ENCODE measurements at regions not wholly inside any gene's neighbourhood (a gene's known extent, or its start where the extent isn't known, plus 50 kb on each side); places are given as distances from the start of the nearest gene placed in this dataset.
"Not testable (repeated sequence)": the region's sequence is repeated elsewhere in the genome, so short reads cannot be mapped to it uniquely, and the experiment has no call there.

DNA sequence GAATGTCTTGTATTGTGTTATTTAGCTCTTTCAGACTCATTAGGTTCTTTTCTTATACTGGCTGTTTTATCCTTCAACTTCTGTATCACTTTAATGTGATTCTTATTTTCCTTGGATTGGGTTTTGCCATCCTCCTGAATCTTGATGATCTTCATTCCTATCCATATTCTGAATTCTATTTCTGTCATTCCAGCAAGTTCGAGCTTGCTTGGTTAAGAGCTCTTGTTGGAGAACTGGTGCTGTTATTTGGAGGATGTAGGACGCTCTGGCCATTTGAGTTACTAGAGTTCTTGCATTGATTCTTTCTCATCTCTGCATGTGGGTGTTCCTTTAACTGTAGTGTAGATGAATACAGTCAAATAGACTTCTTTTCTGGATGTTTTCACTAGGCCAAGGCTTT lies 142.3 kb upstream of the SLC38A2 start:
- H3K36me3 ChIP-seq (ENCODE audit: control insufficient read depth in 1 of 2, insufficient read depth in 2 of 2, low read length in 2 of 2): no peaks in the 10 kb centered on the region
- no peaks in the 10 kb centered on the region for H3K27me3 ChIP-seq (ENCODE audit: low read depth, low read length)
- peaks cover 0 to 10% of the 10 kb centered on the region in 2 donors for H3K4me1 ChIP-seq (ENCODE audit: control insufficient read depth in 1 of 2, insufficient read depth in 2 of 2, low read length in 2 of 2)
- H3K4me3 ChIP-seq (ENCODE audit: low read depth in 1 of 2, low read length in 2 of 2): no peak overlapping the region
- H3K27ac ChIP-seq (ENCODE audit: low read length): no peak overlapping the region
- H3K9me3 ChIP-seq (ENCODE audit: control insufficient read depth in 1 of 2, low read length in 2 of 2): peaks cover 0 to 4% of the 10 kb centered on the region in 2 donors

DNA sequence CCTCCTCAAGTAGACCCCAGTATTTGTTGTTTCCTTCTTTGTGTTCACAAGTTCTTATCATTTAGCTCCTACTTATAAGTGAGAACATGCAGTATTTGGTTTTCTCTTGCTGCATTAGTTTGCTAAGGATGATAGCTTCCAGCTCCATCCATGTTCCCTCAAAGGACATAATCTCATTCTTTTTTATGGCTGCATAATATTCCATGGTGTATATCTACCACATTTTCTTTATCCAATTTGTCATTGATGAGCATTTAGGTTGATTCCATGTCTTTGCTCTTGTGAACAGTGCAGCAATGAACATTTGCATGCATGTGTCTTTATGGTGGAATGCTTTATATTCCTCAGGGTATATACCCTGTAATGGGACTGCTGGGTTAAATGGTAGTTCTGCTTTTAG lies 137.7 kb upstream of the SLC38A2 start:
- not testable (repeated sequence) for H3K27ac ChIP-seq (ENCODE audit: low read length); H3K36me3 ChIP-seq (ENCODE audit: control insufficient read depth in 1 of 2, insufficient read depth in 2 of 2, low read length in 2 of 2); H3K27me3 ChIP-seq (ENCODE audit: low read depth, low read length); H3K4me3 ChIP-seq (ENCODE audit: low read depth in 1 of 2, low read length in 2 of 2); H3K4me1 ChIP-seq (ENCODE audit: control insufficient read depth in 1 of 2, insufficient read depth in 2 of 2, low read length in 2 of 2)
- peaks cover 0 to 14% of the 10 kb centered on the region in 2 donors for H3K9me3 ChIP-seq (ENCODE audit: control insufficient read depth in 1 of 2, low read length in 2 of 2)

DNA sequence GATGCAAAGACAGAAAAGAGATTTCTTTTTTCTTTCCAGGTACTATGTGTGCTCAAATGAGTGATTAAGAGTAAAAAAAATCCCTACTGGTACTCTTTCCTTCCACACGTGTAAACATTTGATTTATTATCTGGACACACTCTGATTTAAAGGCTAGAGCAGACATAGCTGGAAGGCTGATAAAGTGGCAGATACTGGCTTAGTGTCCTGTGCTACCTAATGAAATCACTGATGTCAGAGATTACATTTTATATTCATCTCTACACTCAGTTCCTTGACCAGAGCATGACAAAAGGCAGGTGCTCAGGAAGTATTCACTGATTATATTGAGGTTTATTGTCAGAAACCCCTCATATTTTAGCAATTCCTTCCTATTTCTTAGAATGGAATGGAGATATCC lies 136.6 kb upstream of the SLC38A2 start:
- no peaks in the 10 kb centered on the region for H3K27me3 ChIP-seq (ENCODE audit: low read depth, low read length)
- H3K27ac ChIP-seq (ENCODE audit: low read length): no peak overlapping the region
- H3K4me3 ChIP-seq (ENCODE audit: low read depth in 1 of 2, low read length in 2 of 2): no peak overlapping the region
- no peaks in the 10 kb centered on the region for H3K36me3 ChIP-seq (ENCODE audit: control insufficient read depth in 1 of 2, insufficient read depth in 2 of 2, low read length in 2 of 2)
- H3K4me1 ChIP-seq (ENCODE audit: control insufficient read depth in 1 of 2, insufficient read depth in 2 of 2, low read length in 2 of 2): no peaks in the 10 kb centered on the region
- peaks cover 0 to 14% of the 10 kb centered on the region in 2 donors for H3K9me3 ChIP-seq (ENCODE audit: control insufficient read depth in 1 of 2, low read length in 2 of 2)

DNA sequence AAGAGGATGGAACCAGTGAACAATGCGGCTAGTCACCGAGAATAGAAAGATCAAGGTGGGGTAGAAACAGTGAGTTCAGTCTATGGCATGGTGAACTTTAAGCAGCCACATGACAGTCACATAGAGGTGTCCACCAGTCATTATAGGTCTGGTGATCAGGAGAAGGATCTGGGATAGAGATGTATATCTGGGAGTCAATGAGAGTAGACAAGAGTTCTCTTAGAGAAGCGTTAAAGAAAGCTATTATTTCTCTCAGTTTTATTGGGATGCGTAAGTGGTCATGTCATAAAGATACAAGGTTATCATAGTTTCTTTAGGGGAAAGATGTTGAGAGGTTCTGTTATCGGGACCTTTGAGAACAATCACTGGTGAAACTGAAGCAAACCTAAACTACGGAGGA lies 136.1 kb upstream of the SLC38A2 start:
- H3K27me3 ChIP-seq (ENCODE audit: low read depth, low read length): no peaks in the 10 kb centered on the region
- H3K4me3 ChIP-seq (ENCODE audit: low read depth in 1 of 2, low read length in 2 of 2): no peak overlapping the region
- peaks cover 0 to 14% of the 10 kb centered on the region in 2 donors for H3K9me3 ChIP-seq (ENCODE audit: control insufficient read depth in 1 of 2, low read length in 2 of 2)
- H3K27ac ChIP-seq (ENCODE audit: low read length): no peak overlapping the region
- H3K4me1 ChIP-seq (ENCODE audit: control insufficient read depth in 1 of 2, insufficient read depth in 2 of 2, low read length in 2 of 2): no peaks in the 10 kb centered on the region
- H3K36me3 ChIP-seq (ENCODE audit: control insufficient read depth in 1 of 2, insufficient read depth in 2 of 2, low read length in 2 of 2): no peaks in the 10 kb centered on the region

DNA sequence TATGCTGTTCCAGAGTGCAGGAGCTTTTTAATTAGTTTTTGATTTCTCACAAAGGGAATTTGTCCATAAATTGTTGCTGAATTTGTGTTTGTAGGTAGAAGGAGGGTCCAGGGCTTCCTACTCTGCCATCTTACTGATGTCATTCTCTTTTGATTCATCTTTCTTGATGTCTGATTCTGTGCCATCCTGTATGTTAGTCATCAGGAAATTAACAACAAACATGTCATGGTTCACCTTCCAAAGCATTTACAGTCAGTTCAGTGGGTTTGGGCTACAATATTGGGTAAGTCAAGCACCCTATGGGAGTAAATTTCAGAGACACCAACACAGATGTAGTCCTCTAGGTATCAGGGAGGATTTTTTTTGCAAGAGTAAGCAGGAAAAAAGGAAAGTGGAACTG lies 135.2 kb upstream of the SLC38A2 start:
- H3K27me3 ChIP-seq (ENCODE audit: low read depth, low read length): no peaks in the 10 kb centered on the region
- no peak overlapping the region for H3K27ac ChIP-seq (ENCODE audit: low read length)
- no peaks in the 10 kb centered on the region for H3K4me1 ChIP-seq (ENCODE audit: control insufficient read depth in 1 of 2, insufficient read depth in 2 of 2, low read length in 2 of 2)
- peaks cover 0 to 14% of the 10 kb centered on the region in 2 donors for H3K9me3 ChIP-seq (ENCODE audit: control insufficient read depth in 1 of 2, low read length in 2 of 2)
- H3K4me3 ChIP-seq (ENCODE audit: low read depth in 1 of 2, low read length in 2 of 2): no peak overlapping the region
- H3K36me3 ChIP-seq (ENCODE audit: control insufficient read depth in 1 of 2, insufficient read depth in 2 of 2, low read length in 2 of 2): no peaks in the 10 kb centered on the region

DNA sequence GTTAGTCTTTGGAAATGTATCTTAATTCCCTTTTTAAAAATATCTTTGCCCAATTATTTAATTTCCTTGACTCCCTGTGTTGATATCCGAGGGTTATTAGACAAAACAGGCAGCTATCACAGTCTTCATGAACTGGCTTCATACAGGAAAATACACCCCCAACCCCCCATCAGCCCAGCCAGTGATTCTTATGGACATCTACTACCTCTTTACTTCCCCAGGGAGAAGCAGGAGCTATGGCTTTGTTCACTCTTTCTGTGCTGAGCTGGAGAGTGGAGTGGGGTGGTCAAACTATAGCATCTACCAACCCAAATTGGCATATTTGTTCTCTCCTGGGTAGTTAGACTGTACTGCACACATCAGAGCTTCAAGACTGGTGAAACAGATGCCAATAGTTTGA lies 134.4 kb upstream of the SLC38A2 start:
- Histone ChIP-seq H3K4me3 (ENCODE audit: low read depth in 1 of 2, low read length in 2 of 2) (no peak overlapping the region), H3K27ac (ENCODE audit: low read length) (no peak overlapping the region), H3K27me3 (ENCODE audit: low read depth, low read length) (no peaks in the 10 kb centered on the region), H3K36me3 (ENCODE audit: control insufficient read depth in 1 of 2, insufficient read depth in 2 of 2, low read length in 2 of 2) (no peaks in the 10 kb centered on the region), H3K9me3 (ENCODE audit: control insufficient read depth in 1 of 2, low read length in 2 of 2) (peaks cover 0 to 14% of the 10 kb centered on the region in 2 donors), H3K4me1 (ENCODE audit: control insufficient read depth in 1 of 2, insufficient read depth in 2 of 2, low read length in 2 of 2) (no peaks in the 10 kb centered on the region)

DNA sequence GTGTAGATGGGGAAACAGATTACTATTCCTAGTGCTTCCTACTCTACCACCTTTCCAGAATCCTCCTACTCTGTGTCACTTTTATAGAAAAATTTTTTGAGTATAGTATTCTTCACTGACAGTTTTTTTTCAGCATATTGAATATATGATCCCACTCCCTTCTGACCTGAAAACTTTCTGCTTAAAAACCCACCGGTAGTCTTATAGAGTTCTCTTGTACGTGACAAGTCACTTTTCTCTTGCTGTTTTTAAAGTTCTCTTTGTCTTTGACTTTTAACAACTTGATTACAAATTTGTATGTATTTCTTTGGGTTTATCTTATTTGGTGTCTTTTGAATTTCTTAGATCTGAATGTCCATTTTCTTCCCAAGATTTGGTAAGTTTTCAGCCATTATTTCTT lies 133.6 kb upstream of the SLC38A2 start:
- Histone ChIP-seq H3K27ac (ENCODE audit: low read length) (no peak overlapping the region), H3K4me1 (ENCODE audit: control insufficient read depth in 1 of 2, insufficient read depth in 2 of 2, low read length in 2 of 2) (no peaks in the 10 kb centered on the region), H3K4me3 (ENCODE audit: low read depth in 1 of 2, low read length in 2 of 2) (no peak overlapping the region), H3K9me3 (ENCODE audit: control insufficient read depth in 1 of 2, low read length in 2 of 2) (peaks cover 0 to 14% of the 10 kb centered on the region in 2 donors), H3K36me3 (ENCODE audit: control insufficient read depth in 1 of 2, insufficient read depth in 2 of 2, low read length in 2 of 2) (no peaks in the 10 kb centered on the region), H3K27me3 (ENCODE audit: low read depth, low read length) (no peaks in the 10 kb centered on the region)

DNA sequence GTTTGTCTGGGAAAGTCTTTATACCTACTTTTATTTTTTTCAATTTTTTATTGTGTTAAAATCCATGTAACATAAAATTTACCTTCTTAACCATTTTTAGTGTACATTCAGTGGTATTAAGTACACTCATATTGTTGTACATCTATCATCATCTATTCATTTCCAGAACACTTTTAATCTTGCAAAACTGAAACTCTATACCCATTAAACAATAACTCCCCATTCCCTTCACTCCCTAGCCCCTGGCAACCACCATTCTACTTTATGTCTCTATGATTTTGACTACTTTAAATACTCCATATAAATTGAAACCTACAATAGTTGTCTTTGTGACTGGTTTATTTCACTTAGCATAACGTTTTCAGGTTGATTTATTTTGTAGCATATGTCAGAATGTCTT lies 131.9 kb upstream of the SLC38A2 start:
- Histone ChIP-seq H3K4me3 (ENCODE audit: low read depth in 1 of 2, low read length in 2 of 2) (no peak overlapping the region), H3K27me3 (ENCODE audit: low read depth, low read length) (no peaks in the 10 kb centered on the region), H3K4me1 (ENCODE audit: control insufficient read depth in 1 of 2, insufficient read depth in 2 of 2, low read length in 2 of 2) (no peaks in the 10 kb centered on the region), H3K27ac (ENCODE audit: low read length) (no peak overlapping the region), H3K36me3 (ENCODE audit: control insufficient read depth in 1 of 2, insufficient read depth in 2 of 2, low read length in 2 of 2) (no peaks in the 10 kb centered on the region), H3K9me3 (ENCODE audit: control insufficient read depth in 1 of 2, low read length in 2 of 2) (peaks cover 0 to 10% of the 10 kb centered on the region in 2 donors)

DNA sequence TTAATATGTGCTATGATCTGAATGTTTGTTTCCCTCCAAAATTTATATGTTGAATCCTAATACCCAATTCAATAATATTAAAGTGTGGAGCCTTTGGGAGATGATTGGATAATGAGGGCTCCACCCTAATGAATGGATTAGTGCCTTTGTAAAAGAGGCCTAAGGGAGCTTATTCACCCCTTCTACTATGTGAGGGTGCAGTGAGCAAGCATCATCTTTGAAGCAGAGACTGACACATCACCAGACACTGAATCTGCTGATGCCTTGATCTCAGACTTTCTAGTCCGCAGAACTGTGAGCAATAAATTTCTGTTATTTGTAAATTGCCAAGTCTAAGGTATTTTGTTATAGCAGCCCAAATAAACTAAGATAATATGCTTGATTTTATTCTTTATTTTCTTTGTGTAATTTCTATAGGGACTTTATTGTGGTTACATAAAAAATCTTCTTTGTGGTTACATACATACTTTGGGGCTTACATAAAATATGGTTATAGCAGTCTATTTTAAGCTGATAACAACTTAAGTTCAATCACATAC lies 131.1 kb upstream of the SLC38A2 start:
- no peaks in the 10 kb centered on the region for H3K27me3 ChIP-seq (ENCODE audit: low read depth, low read length)
- H3K9me3 ChIP-seq (ENCODE audit: control insufficient read depth in 1 of 2, low read length in 2 of 2): peaks cover 0 to 10% of the 10 kb centered on the region in 2 donors
- no peaks in the 10 kb centered on the region for H3K4me1 ChIP-seq (ENCODE audit: control insufficient read depth in 1 of 2, insufficient read depth in 2 of 2, low read length in 2 of 2)
- no peak overlapping the region for H3K4me3 ChIP-seq (ENCODE audit: low read depth in 1 of 2, low read length in 2 of 2)
- H3K36me3 ChIP-seq (ENCODE audit: control insufficient read depth in 1 of 2, insufficient read depth in 2 of 2, low read length in 2 of 2): no peaks in the 10 kb centered on the region
- H3K27ac ChIP-seq (ENCODE audit: low read length): no peak overlapping the region

DNA sequence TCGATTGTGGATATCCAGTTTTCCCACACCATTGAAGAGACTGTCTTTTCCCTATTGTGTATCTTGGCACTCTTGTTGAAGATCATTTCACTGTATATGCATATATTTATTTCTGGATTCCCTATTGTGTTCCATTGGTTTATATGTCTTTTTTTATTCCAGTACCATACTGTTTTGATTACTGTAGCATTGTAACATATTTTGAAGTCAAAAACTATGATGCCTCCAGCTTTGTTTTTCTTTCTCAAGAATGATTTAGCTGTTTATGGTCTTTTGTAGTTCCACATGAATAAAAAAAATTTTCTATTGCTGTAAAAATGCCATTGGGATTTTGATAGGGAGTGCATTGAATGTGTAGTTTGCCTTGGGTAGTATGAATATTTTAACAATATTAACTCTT lies 128.1 kb upstream of the SLC38A2 start:
- H3K9me3 ChIP-seq (ENCODE audit: control insufficient read depth in 1 of 2, low read length in 2 of 2): peaks cover 0 to under 1% of the 10 kb centered on the region in 2 donors
- H3K27ac ChIP-seq (ENCODE audit: low read length): no peak overlapping the region
- H3K27me3 ChIP-seq (ENCODE audit: low read depth, low read length): no peaks in the 10 kb centered on the region
- no peaks in the 10 kb centered on the region for H3K36me3 ChIP-seq (ENCODE audit: control insufficient read depth in 1 of 2, insufficient read depth in 2 of 2, low read length in 2 of 2)
- no peak overlapping the region for H3K4me3 ChIP-seq (ENCODE audit: low read depth in 1 of 2, low read length in 2 of 2)
- H3K4me1 ChIP-seq (ENCODE audit: control insufficient read depth in 1 of 2, insufficient read depth in 2 of 2, low read length in 2 of 2): no peaks in the 10 kb centered on the region

DNA sequence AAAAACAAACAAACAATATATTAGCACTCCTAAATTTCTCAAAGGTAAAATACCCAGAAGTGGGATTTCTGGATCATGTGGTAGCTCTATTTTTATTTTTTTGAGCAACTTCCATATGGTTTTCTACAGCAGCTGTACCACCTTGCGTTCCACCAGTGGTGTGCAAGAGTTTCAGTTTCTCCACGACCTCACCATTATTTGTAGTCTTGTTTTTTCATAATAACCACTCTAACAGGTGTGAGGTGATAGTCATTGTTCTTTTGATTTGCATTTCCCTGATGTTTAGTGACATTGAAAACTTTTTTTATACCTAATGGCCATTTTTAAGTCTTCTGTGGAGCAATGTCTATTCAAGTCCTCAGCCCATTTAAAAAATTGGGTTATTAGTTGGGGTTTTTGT lies 127.3 kb upstream of the SLC38A2 start:
- Histone ChIP-seq H3K27ac (ENCODE audit: low read length) (no peak overlapping the region), H3K27me3 (ENCODE audit: low read depth, low read length) (no peaks in the 10 kb centered on the region), H3K4me3 (ENCODE audit: low read depth in 1 of 2, low read length in 2 of 2) (no peak overlapping the region), H3K36me3 (ENCODE audit: control insufficient read depth in 1 of 2, insufficient read depth in 2 of 2, low read length in 2 of 2) (no peaks in the 10 kb centered on the region), H3K4me1 (ENCODE audit: control insufficient read depth in 1 of 2, insufficient read depth in 2 of 2, low read length in 2 of 2) (no peaks in the 10 kb centered on the region), H3K9me3 (ENCODE audit: control insufficient read depth in 1 of 2, low read length in 2 of 2) (no peaks in the 10 kb centered on the region)

DNA sequence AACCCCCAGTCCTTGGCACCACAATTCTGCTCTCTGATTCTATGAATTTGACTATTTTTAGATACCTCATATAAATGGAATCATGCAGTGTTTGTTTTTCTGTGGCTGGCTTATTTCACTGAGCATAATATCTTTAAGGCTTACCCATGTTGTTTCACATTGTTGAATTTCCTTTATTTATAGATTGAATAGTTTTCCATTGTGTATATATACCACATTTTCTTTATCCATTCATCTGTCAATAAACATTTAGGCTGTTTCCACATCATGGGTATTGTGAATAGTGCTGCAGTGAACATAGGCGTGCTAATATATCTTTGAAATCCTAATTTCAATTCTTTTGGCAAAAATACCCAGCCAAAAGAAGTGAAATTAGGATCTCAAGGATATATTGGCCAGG lies 126.7 kb upstream of the SLC38A2 start:
- Histone ChIP-seq H3K4me3 (ENCODE audit: low read depth in 1 of 2, low read length in 2 of 2) (no peak overlapping the region), H3K27ac (ENCODE audit: low read length) (no peak overlapping the region), H3K9me3 (ENCODE audit: control insufficient read depth in 1 of 2, low read length in 2 of 2) (no peaks in the 10 kb centered on the region), H3K4me1 (ENCODE audit: control insufficient read depth in 1 of 2, insufficient read depth in 2 of 2, low read length in 2 of 2) (peaks cover 0 to 3% of the 10 kb centered on the region in 2 donors), H3K27me3 (ENCODE audit: low read depth, low read length) (no peaks in the 10 kb centered on the region), H3K36me3 (ENCODE audit: control insufficient read depth in 1 of 2, insufficient read depth in 2 of 2, low read length in 2 of 2) (no peaks in the 10 kb centered on the region)
